Adrenal gland (tissue), 5 donors: ENCODE measurements at regions not wholly inside any gene's neighbourhood (a gene's known extent, or its start where the extent isn't known, plus 50 kb on each side); places are given as distances from the start of the nearest gene placed in this dataset.

ENCODE experiments used
- CTCF ChIP-seq, 6 experiments: fragments of 450-650 bp in 4 of 6; fragments of 200-600 bp in 2 of 6; sonication (generic) in 1 of 6; IDR thresholded peaks; 1 replicate in 5 of 6; 2 replicates in 1 of 6; pipeline versions ENCODE4 v1.5.1 to v1.8.0; 2016 to 2021; ENCODE audit warnings: antibody characterized with exemption in 6 of 6, mild to moderate bottlenecking in 2 of 6, moderate library complexity in 1 of 6
- POLR2A ChIP-seq, 2 donors: fragments of 450-650 bp; IDR thresholded peaks; one replicate each; pipeline ENCODE4 v1.6.1; 2017; ENCODE audit warnings: antibody characterized with exemption in 2 of 2, mild to moderate bottlenecking in 2 of 2, moderate library complexity in 1 of 2
- donor health status: DM: no; HTN: no; CAD: no.

- TF ChIP-seq CTCF (IDR thresholded peaks at IDR 0.05) (no peak), POLR2A (IDR thresholded peaks at IDR 0.05) (no peak)
These were observed 145.7 kb upstream of the HDAC4 start for GRCh38 chr2:239546541-239546940.
